ENCODE measurements at regions not wholly inside any gene's neighbourhood (a gene's known extent, or its start where the extent isn't known, plus 50 kb on each side); places are given as distances from the start of the nearest gene placed in this dataset.

DNA sequence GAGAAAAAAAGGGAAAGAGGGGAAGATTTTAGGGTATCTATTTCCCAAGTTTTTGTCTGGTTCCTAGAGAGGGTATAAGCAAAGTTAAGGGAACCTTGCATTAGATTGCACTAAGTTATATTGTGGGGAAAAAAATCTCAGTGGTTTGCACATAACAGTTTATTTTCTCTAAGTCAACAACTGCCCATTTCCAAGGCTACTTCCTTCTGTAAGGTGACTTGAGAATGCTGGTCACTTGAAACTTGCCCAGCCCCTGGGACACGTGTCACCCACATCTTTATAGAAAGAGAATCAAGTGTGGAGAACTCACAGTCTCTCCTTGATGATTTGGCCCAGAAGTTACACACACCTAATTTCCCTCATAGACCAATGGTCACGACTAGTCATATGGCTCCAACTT lies 488.6 kb upstream of the PODXL start:
- TF ChIP-seq, protein P1, sequence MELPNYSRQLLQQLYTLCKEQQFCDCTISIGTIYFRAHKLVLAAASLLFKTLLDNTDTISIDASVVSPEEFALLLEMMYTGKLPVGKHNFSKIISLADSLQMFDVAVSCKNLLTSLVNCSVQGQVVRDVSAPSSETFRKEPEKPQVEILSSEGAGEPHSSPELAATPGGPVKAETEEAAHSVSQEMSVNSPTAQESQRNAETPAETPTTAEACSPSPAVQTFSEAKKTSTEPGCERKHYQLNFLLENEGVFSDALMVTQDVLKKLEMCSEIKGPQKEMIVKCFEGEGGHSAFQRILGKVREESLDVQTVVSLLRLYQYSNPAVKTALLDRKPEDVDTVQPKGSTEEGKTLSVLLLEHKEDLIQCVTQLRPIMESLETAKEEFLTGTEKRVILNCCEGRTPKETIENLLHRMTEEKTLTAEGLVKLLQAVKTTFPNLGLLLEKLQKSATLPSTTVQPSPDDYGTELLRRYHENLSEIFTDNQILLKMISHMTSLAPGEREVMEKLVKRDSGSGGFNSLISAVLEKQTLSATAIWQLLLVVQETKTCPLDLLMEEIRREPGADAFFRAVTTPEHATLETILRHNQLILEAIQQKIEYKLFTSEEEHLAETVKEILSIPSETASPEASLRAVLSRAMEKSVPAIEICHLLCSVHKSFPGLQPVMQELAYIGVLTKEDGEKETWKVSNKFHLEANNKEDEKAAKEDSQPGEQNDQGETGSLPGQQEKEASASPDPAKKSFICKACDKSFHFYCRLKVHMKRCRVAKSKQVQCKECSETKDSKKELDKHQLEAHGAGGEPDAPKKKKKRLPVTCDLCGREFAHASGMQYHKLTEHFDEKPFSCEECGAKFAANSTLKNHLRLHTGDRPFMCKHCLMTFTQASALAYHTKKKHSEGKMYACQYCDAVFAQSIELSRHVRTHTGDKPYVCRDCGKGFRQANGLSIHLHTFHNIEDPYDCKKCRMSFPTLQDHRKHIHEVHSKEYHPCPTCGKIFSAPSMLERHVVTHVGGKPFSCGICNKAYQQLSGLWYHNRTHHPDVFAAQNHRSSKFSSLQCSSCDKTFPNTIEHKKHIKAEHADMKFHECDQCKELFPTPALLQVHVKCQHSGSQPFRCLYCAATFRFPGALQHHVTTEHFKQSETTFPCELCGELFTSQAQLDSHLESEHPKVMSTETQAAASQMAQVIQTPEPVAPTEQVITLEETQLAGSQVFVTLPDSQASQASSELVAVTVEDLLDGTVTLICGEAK (IDR thresholded peaks at IDR 0.05): no peak
- TF ChIP-seq, protein P1 (CRISPR knock-in tag; IDR thresholded peaks at IDR 0.05): no peak
- TF ChIP-seq CBFB (CRISPR knock-in tag; IDR thresholded peaks at IDR 0.05): no peak
- no peak for TF ChIP-seq CCNT2 (IDR thresholded peaks at IDR 0.05; ENCODE audit: borderline replicate concordance, extremely low read depth, insufficient read length, low read depth, low read length)
- no peak for TF ChIP-seq HCFC1 (IDR thresholded peaks at IDR 0.05; ENCODE audit: low read depth, low read length)
- TF ChIP-seq MYBL2 (IDR thresholded peaks at IDR 0.05; ENCODE audit: low read depth): no peak
- TF ChIP-seq MYBL2 (CRISPR knock-in tag; IDR thresholded peaks at IDR 0.05; ENCODE audit: borderline replicate concordance): no peak
- no peak for TF ChIP-seq ZNF347 (CRISPR knock-in tag; IDR thresholded peaks at IDR 0.05; ENCODE audit: low read depth)
- no peak for TF ChIP-seq ZFP30 (CRISPR knock-in tag; IDR thresholded peaks at IDR 0.05; ENCODE audit: borderline replicate concordance)
- no peak for TF ChIP-seq ELF1 (tag; IDR thresholded peaks at IDR 0.05)
- TF ChIP-seq MEF2A (IDR thresholded peaks at IDR 0.05; ENCODE audit: control insufficient read depth, low read depth, low read length): no peak
- TF ChIP-seq, protein P2, sequence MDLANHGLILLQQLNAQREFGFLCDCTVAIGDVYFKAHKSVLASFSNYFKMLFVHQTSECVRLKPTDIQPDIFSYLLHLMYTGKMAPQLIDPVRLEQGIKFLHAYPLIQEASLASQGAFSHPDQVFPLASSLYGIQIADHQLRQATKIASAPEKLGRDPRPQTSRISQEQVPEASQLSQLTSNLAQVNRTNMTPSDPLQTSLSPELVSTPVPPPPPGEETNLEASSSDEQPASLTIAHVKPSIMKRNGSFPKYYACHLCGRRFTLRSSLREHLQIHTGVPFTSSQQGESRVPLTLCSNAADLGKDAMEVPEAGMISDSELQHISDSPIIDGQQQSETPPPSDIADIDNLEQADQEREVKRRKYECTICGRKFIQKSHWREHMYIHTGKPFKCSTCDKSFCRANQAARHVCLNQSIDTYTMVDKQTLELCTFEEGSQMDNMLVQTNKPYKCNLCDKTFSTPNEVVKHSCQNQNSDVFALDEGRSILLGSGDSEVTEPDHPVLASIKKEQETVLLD (IDR thresholded peaks at IDR 0.05): no peak
- DNase-seq (ENCODE audit: extremely low read depth in 1 of 4, low spot score in 3 of 4) (no peak), FAIRE-seq (no peak), ATAC-seq (no peak)
- Histone ChIP-seq H3K9ac (ENCODE audit: insufficient read depth in 1 of 2, low read depth in 2 of 2, low read length in 2 of 2) (no peak overlapping the region), H3K27ac (ENCODE audit: extremely low read depth, low read depth, low read length) (no peak overlapping the region), H3K9me1 (ENCODE audit: control insufficient read depth, insufficient read depth, low read length) (no peaks in the 10 kb centered on the region), H2AFZ (ENCODE audit: low read depth, low read length) (no peak overlapping the region), H3K9me3 (replicated peaks; ENCODE audit: control insufficient read depth, insufficient read depth, low read depth, low read length) (no peaks in the 10 kb centered on the region), H3K4me3 (no peak overlapping the region), H3K36me3 (ENCODE audit: control insufficient read depth, insufficient read depth, low read length) (no peaks in the 10 kb centered on the region), H3K4me2 (ENCODE audit: insufficient read depth, low read length) (no peak overlapping the region), H4K20me1 (replicated peaks; ENCODE audit: control insufficient read depth, insufficient read depth, low read length) (no peaks in the 10 kb centered on the region), H3K79me2 (ENCODE audit: control insufficient read depth, insufficient read depth, low read length) (no peaks in the 10 kb centered on the region), H3K4me1 (replicated peaks in 1 of 2; ENCODE audit: control insufficient read depth in 2 of 2, insufficient read depth in 2 of 2, low read length in 2 of 2) (no peaks in the 10 kb centered on the region), H3K27me3 (ENCODE audit: control insufficient read depth in 2 of 2, insufficient read depth in 2 of 2, low read length in 2 of 2) (no peaks in the 10 kb centered on the region)
- intact Hi-C loops (cut with micrococcal nuclease) (loop anchor here (5.0 to 10.0 kb wide), 2 partner anchors 98 to 190 kb away; no protein-coding TSS in a partner anchor), in situ Hi-C loops (cut with MboI) (no loop called here)
- WGBS (ENCODE audit: insufficient coverage, low coverage, missing lambda C conversion rate): 0% methylated on average over 2 of the region's 2 CpGs
- ChIA-PET CTCF (ENCODE audit: low intra/inter-chr PET ratio) (no interaction called here), POLR2A (no interaction called here)
- no TSS peak for BruUV-seq (replicated peaks)
